HG03342 (cell line): ENCODE measurements at regions not wholly inside any gene's neighbourhood (a gene's known extent, or its start where the extent isn't known, plus 50 kb on each side); places are given as distances from the start of the nearest gene placed in this dataset.
"Not testable (repeated sequence)": the region's sequence is repeated elsewhere in the genome, so short reads cannot be mapped to it uniquely, and the experiment has no call there.

Experiments
- ATAC-seq: cut with Tn5 transposase; IDR thresholded peaks from one replicate; pipeline ENCODE4 v1.9.1; 2021; ENCODE audit warnings: mild to moderate bottlenecking, moderate library complexity; ENCODE audit not compliant: unreplicated experiment

DNA sequence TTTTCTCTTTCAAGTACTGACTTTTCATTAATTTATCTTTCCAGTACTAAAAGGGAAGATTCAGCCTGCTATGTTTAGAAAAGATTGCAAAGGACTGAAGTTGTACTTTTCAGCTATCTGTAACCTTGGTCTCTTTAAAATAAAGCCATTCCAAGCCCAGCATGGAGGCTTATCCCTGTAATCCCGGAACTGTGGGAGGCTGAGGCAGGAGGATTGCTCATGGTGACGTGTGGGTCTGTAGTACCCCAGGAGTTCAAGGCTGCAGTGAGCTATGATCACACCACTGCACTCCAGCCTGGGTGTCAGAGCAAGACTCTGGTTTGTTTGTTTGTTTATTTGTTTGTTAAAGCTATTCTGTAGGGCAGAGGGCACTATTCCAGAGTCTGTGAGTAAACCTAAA lies 50.6 kb upstream of the TMEM170B start:
- ATAC-seq = no peak

DNA sequence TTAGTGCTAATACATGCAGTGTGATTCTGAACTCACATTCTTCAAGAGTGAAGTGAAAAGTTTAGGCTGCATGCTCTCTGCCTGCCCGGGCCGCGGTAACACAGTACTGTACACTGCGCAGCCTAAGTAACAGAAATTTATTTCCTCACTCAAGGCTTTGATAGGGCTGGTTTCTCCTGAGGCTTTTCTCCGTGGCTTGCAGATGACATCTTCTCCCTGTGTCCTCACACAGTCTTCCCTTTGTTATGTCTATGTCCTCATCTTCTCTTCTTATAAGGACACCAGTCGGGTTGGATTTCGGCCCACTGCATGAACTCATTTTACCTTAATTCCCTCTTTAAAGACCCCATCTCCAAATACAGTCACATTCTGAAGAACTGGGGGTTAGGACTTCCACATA lies 51.1 kb upstream of the TMEM170B start:
- no peak for ATAC-seq

DNA sequence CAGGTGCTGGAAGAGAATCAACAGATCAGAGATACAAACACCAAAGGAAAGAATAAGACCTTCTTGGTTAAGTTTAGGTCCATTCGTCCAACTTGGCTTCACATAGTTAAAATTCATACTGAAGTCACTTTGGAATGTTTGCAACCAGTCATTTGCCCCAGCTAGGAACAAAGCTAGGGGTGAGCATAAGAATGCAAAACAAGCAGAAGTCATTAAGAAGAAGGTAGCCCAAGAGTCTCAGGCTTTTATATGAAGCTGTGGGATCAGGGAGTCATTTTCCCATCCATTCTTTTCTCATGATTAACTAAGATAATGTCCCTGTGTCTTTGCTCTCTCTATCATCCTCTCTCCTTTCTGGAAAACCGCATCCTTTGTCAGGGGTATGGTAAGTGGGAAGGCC lies 51.5 kb upstream of the TMEM170B start:
- no peak for ATAC-seq

DNA sequence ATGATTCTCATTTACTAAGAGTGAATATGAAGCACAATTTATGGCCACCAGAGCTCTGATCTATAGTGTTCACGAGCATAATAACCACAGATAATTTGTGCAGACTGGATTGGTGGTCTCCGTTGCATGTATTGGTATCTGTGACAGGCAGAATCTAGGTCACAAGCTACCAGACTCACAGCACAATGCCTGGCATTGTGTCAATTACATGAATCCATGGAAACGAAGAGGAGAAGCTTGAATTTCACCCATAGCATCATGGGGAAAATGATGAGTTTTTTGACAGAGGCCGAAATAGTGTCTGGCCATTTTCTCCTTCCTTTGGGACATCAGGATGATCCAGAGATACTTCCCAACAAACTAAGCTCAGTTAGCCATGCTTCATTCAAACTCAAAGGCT lies 52.3 kb upstream of the TMEM170B start:
- no peak for ATAC-seq

DNA sequence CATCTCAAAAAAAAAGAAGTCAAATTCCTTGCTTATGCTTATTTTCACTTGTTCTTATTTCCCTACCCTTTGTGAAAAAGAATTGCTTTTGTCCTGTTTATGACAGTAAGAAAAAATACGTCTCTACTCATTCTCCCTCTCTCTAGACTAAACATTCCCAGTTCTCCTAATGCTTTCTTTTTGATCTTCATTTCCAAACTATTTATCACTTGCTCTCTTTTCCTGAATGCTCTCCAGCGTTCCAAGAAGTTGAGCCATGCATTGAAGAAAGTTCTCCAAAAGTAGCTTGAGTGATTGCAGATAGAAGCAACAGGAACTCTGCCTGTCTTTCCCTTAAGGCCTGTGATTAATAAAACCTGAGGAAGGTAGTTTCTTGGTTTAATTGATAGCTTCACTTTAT lies 53.1 kb upstream of the TMEM170B start:
- ATAC-seq = no peak

GRCh38 chr6:11482616-11483015 lies 54.9 kb upstream of the TMEM170B start:
- no peak for ATAC-seq

- ATAC-seq = no peak
Observed at GRCh38 chr6:11480541-11480940, 57.0 kb upstream of the TMEM170B start.

DNA sequence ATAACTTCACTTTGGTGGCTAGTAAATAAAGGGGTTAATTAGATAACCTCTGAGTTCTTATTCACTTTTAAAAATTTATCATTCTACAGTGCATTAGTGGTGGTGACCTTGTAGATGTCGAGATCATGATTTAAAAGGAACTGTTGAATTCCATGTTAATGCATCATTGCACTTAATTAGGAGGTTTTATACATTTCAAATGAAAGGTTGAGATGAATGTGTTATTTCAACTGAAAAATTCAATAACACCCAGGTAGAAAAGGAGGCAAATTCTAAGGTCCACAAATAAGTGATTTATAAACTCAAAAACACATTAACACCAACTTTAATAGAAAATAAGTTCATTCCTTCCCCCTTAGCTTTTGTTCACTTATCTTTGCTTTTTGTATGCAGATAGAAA lies 58.3 kb upstream of the TMEM170B start:
- no peak for ATAC-seq

DNA sequence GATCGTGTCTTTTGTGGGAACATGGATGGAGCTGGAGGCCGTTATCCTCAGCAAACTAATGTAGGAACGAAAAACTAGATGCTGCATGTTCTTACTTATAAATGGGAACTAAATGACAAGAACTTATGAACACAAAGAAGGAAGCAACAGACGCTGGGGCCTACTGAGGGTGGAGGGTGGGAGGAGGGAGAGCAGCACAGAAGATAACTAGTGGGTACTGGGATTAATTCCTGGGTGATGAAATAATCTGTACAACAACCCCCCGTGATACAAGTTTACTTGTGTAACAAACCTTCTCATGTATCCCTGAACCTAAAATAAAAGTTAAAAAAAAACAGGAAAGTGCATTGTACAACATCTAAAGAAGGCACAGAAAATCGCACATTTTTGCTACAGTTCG lies 59.0 kb upstream of the TMEM170B start:
- ATAC-seq = no peak

DNA sequence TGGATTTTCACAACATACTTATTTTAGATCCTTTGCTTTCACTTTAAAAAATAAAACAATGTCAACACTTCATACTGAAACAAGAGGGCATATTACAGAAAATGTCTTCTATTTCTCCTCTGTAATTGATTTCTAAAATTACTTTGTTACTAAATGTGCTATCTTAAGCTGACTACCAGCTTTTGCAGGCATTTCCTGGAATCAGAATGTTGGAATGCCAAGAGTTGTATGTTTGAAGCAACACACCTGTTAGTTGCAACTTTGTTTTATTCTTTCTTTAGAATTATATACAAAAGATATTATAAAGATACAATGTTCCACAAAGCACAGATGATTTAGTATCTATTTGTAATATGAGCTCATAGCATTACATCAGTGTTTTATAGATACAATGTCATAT lies 62.5 kb upstream of the TMEM170B start:
- ATAC-seq = no peak

- ATAC-seq = no peak
Observed at GRCh38 chr6:11473008-11473740, 64.4 kb upstream of the TMEM170B start.

GRCh38 chr6:11471261-11471660 lies 66.3 kb upstream of the TMEM170B start:
- ATAC-seq = no peak

GRCh38 chr6:11469684-11470083 lies 67.9 kb upstream of the TMEM170B start:
- ATAC-seq = no peak

DNA sequence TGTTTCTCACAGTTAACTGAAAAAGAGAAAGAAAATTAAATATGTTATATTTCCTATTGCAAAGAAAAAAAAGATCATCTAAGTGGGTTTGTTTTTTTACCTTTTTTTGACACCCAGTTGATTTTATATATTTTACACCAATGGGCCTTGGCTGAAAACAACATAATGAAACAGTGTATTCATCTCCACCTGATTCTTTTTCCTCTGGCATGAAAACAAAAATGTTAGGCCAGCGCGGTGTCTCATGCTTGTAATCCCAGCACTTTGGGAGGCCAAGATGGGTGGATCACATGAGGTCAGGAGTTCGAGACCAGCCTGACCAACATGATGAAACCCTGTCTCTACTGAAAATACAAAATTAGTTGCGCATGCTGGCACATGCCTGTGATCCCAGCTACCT lies 69.3 kb upstream of the TMEM170B start:
- ATAC-seq = not testable (repeated sequence)

DNA sequence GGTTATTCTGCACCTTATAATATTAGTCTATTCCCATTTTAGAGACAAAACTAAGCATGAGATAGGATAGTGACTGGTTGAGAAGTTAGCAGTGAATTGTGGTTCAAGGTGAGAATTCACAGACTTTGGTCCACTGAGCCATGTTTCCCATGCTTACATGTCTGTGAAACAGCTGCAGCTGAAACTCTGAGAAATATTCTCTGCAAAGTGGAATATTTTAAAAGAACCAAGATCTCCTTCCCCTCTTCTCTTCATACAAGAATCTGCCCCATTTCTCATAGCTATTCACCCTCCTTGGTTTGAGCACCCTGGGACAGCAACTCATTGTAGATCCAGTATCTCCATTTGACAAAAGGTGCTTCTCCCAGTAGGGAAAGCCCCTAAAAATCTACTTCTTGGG lies 70.2 kb upstream of the TMEM170B start:
- ATAC-seq = peak; percentile 64

- ATAC-seq = no peak
Observed at GRCh38 chr6:11463398-11463780, 74.2 kb upstream of the TMEM170B start.

DNA sequence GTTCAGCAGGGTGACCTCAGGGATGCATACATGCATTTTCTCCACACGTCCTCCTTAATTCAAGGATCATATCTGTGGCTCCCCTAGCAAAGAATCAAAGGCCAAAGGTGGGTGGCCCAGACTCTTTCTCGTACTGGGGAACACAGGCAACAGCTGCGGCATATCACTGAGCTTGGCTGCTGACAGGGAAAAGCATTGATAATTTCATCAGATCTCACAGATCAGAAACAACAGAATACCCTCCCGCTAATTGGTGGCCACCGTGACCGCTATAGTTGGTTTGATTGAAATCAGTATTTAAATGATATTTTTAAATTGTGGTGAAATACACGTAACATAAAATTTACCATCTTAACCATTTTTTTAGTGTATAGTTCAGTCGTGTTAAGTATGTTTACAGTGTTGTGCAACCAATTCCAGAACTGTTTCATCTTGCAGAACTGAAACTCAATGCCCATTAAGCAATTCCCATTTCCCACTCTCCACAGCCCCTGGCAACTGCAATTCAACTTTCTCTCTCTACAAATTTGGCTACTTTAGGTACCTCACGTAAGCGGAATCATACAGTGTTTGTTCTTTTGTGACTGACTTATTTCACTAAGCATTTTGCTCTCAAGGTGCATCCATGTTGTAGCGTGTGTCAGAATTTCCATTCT lies 74.7 kb upstream of the TMEM170B start:
- no peak for ATAC-seq

GRCh38 chr6:11460837-11461661 lies 76.5 kb upstream of the TMEM170B start:
- peak; percentile 71 for ATAC-seq

DNA sequence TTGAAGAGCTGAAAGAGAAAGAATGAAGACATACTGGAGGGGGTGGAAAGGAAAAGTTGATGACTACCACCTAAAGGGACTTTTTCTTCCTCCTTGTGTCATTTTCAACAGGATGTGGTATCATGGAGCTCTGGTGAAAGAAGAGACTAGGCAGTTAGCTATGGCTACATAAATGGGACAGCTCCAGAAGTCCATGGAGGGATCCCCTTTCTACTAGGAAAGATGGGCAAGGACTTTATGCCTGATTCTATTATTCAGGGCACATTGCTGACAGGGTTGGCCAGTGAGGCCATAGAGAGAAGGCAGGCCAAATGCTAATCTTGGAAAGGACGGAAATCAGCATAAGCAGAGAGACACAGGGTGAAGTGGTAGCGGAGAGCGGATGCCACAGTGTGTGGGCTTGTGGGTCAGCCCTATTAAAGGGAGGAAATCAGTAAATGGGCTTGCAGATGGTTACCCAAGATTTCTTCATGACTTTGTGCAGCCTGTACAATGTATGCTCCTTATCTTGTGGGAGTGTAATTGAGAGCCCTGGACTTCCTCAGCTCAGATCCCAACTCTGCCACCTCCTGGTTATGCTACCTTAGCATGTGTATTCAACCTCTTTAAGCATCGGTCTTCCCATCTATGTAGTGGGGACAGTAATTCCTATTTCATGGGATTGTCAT lies 77.4 kb upstream of the TMEM170B start:
- ATAC-seq = peak; percentile 24

- peak; percentile 70 for ATAC-seq
Observed at GRCh38 chr6:11459079-11459610, 78.4 kb upstream of the TMEM170B start.

GRCh38 chr6:11458509-11458908 lies 79.0 kb upstream of the TMEM170B start:
- ATAC-seq = no peak
